Lung (tissue), 11 donors: ENCODE measurements at regions not wholly inside any gene's neighbourhood (a gene's known extent, or its start where the extent isn't known, plus 50 kb on each side); places are given as distances from the start of the nearest gene placed in this dataset.

ENCODE experiments used
- ATAC-seq: fragments of 200-7000 bp; cut with Tn5 transposase; one replicate; pipeline ENCODE4 v1.9.1; 2020; ENCODE audit warnings: moderate number of reproducible peaks; ENCODE audit not compliant: insufficient read depth, low FRiP score
- DNase-seq, 3 donors: peaks; one replicate each; pipeline ENCODE4 v3.0.0-alpha.2; 2013 to 2017
- H3K27ac ChIP-seq, 2 donors: one replicate each; pipeline ENCODE4 v1.5.1; 2013; ENCODE audit warnings: mild to moderate bottlenecking in 2 of 2, moderate library complexity in 2 of 2, control low read depth in 1 of 2, inconsistent platforms in 1 of 2, low read depth in 1 of 2, low read length in 1 of 2
- H3K27me3 ChIP-seq, 3 donors: one replicate each; pipeline ENCODE4 v1.5.1; 2013; ENCODE audit warnings: low read length in 2 of 3; ENCODE audit not compliant: control insufficient read depth in 3 of 3, insufficient read depth in 3 of 3
- H3K36me3 ChIP-seq, 4 donors: one replicate each; pipeline ENCODE4 v1.5.1; 2013; ENCODE audit warnings: low read length in 4 of 4, mild to moderate bottlenecking in 1 of 4, moderate library complexity in 1 of 4; ENCODE audit not compliant: control insufficient read depth in 4 of 4, insufficient read depth in 4 of 4
- H3K4me1 ChIP-seq, 5 donors: one replicate each; pipeline ENCODE4 v1.5.1; 2013; ENCODE audit warnings: low read length in 5 of 5, mild to moderate bottlenecking in 2 of 5, moderate library complexity in 1 of 5; ENCODE audit not compliant: control insufficient read depth in 5 of 5, insufficient read depth in 5 of 5
- H3K4me3 ChIP-seq: one replicate; pipeline ENCODE4 v1.5.1; 2013; ENCODE audit warnings: mild to moderate bottlenecking, control low read depth, moderate library complexity
- H3K9ac ChIP-seq, 2 donors: one replicate each; pipeline ENCODE4 v1.5.1; 2013; ENCODE audit warnings: low read length in 2 of 2, control low read depth in 1 of 2; ENCODE audit not compliant: insufficient read depth in 1 of 2
- H3K9me3 ChIP-seq, 4 donors: one replicate each; pipeline ENCODE4 v1.5.1; 2013; ENCODE audit warnings: low read length in 3 of 4, mild to moderate bottlenecking in 1 of 4, moderate library complexity in 1 of 4; ENCODE audit not compliant: control insufficient read depth in 4 of 4, insufficient read depth in 3 of 4
- WGBS, 2 donors: extraction: QIAGEN DNeasy Blood & Tissue Kit; methylation state at CpG; one replicate each; pipeline ENCODE4 v1.1.7; 2013; 5-methylcytosine and 5-hydroxymethylcytosine counted together
- TF ChIP-seq, protein P1 (sequence below): IDR thresholded peaks from 2 replicates; pipeline ENCODE4 v1.5.1; 2012; ENCODE audit warnings: mild to moderate bottlenecking; ENCODE audit errors: control extremely low read depth, extremely low read depth
- donor health status: control.
- donor health status: control.
- donor health status: Bipolar disorder and iron deficiency.
- donor health status: healthy.
- donor health status: DM: yes; HTN: yes; CAD: no.

DNA sequence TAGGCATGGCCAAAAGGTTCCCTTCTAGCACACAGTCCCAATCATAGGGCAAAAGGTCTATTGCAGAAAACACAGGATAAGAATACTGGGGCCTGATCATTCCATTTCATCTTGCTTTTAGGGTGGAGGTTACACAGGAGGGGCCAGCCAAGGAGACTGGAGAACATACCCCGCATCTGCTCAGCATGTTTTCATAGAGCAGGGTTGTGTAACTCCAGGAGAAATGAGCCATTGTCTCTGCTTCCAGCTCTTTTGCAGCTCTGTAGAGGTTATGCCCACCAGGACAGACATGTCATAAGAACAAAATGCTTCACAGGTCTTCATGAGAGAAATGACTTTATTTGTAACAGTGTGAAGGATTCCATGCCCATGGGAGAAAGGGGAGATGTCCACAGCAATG is 742.8 kb downstream of the DACH1 start:
- no peaks in the 10 kb centered on the region for H3K4me1 ChIP-seq
- H3K36me3 ChIP-seq = no peaks in the 10 kb centered on the region
- H3K9ac ChIP-seq = no peak overlapping the region
- no peaks in the 10 kb centered on the region for H3K27me3 ChIP-seq
- ATAC-seq (no peak), DNase-seq (no peak)
- H3K9me3 ChIP-seq = no peaks in the 10 kb centered on the region
- WGBS, 2 donors = 88 to 92% methylated on average over 1 of the region's 1 CpG
- TF ChIP-seq, protein P1, sequence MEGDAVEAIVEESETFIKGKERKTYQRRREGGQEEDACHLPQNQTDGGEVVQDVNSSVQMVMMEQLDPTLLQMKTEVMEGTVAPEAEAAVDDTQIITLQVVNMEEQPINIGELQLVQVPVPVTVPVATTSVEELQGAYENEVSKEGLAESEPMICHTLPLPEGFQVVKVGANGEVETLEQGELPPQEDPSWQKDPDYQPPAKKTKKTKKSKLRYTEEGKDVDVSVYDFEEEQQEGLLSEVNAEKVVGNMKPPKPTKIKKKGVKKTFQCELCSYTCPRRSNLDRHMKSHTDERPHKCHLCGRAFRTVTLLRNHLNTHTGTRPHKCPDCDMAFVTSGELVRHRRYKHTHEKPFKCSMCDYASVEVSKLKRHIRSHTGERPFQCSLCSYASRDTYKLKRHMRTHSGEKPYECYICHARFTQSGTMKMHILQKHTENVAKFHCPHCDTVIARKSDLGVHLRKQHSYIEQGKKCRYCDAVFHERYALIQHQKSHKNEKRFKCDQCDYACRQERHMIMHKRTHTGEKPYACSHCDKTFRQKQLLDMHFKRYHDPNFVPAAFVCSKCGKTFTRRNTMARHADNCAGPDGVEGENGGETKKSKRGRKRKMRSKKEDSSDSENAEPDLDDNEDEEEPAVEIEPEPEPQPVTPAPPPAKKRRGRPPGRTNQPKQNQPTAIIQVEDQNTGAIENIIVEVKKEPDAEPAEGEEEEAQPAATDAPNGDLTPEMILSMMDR = no peak
- H3K4me3 ChIP-seq = no peak overlapping the region
- H3K27ac ChIP-seq = no peak overlapping the region

DNA sequence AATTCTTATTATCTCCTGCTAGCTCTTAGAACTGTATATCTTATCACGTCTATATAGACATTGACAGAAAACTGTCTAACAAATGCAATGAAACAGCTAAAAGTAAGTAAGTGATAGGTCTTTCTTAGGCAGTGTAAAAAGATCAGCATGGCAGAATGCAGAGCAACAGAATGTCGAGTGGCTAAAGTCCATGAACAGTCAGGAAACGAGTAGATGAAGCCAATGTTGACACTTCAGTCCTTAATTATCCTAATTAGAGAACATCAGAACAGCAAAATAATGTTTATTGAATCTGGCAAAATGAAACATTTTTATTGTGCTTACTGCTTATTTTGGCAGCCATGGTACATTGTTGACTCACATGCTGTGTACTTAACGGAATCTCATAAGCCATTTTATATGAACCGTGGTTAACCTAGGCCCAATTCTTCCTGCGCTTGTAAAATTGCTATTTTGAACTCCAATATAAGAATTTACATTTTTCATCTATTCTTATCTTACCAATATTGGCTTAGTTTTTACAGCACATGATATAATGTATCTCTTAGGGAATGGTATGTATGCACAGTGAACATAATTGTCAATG is 748.1 kb downstream of the DACH1 start:
- H3K4me3 ChIP-seq = no peak overlapping the region

GRCh38 chr13:71117920-71118319 is 749.1 kb downstream of the DACH1 start:
- Histone ChIP-seq H3K4me3 (no peak overlapping the region), H3K27ac (no peak overlapping the region), H3K9me3 (no peaks in the 10 kb centered on the region), H3K36me3 (no peaks in the 10 kb centered on the region), H3K4me1 (no peaks in the 10 kb centered on the region), H3K27me3 (no peaks in the 10 kb centered on the region), H3K9ac (no peak overlapping the region)
- DNase-seq = no peak
- TF ChIP-seq, protein P1 = no peak
- ATAC-seq = no peak

More for the DNA sequence above, 748.1 kb downstream of the DACH1 start:
- TF ChIP-seq, protein P1 = no peak
- Histone ChIP-seq H3K27me3 (no peaks in the 10 kb centered on the region), H3K9ac (no peak overlapping the region), H3K36me3 (no peaks in the 10 kb centered on the region), H3K9me3 (no peaks in the 10 kb centered on the region), H3K27ac (no peak overlapping the region), H3K4me1 (no peaks in the 10 kb centered on the region)
- WGBS, 2 donors = 93 to 97% methylated on average over 6 of the region's 6 CpGs
- no peak for ATAC-seq
- no peak for DNase-seq

GRCh38 chr13:71115301-71115700 is 751.7 kb downstream of the DACH1 start:
- H3K4me1 ChIP-seq = no peaks in the 10 kb centered on the region
- WGBS, 2 donors = 67 to 76% methylated on average over 5 of the region's 5 CpGs
- no peak overlapping the region for H3K4me3 ChIP-seq
- no peak for ATAC-seq
- no peaks in the 10 kb centered on the region for H3K36me3 ChIP-seq
- DNase-seq = peak in 2 of 3 donors; percentile 4 to 15
- H3K9ac ChIP-seq = no peak overlapping the region
- TF ChIP-seq, protein P1 = no peak
- H3K27ac ChIP-seq = no peak overlapping the region
- no peaks in the 10 kb centered on the region for H3K27me3 ChIP-seq
- no peaks in the 10 kb centered on the region for H3K9me3 ChIP-seq
